ENCODE measurements at regions not wholly inside any gene's neighbourhood (a gene's known extent, or its start where the extent isn't known, plus 50 kb on each side); places are given as distances from the start of the nearest gene placed in this dataset.

- DNase-seq (ENCODE audit: low spot score) = no peak
- no peak for TF ChIP-seq CTCF (IDR thresholded peaks at IDR 0.05; ENCODE audit: extremely low read depth, missing control alignments)
Observed at GRCh38 chr5:133821889-133822288, 146.5 kb downstream of the C5orf15 start.

GRCh38 chr5:133821311-133821741 lies 147.1 kb downstream of the C5orf15 start:
- no peak for TF ChIP-seq CTCF (IDR thresholded peaks at IDR 0.05; ENCODE audit: extremely low read depth, missing control alignments)
- DNase-seq (ENCODE audit: low spot score) = peak; percentile 59

- DNase-seq (ENCODE audit: low spot score) = no peak
- TF ChIP-seq CTCF (IDR thresholded peaks at IDR 0.05; ENCODE audit: extremely low read depth, missing control alignments) = no peak
Observed at GRCh38 chr5:133820507-133820906, 147.9 kb downstream of the C5orf15 start.

- DNase-seq (ENCODE audit: low spot score) = no peak
- TF ChIP-seq CTCF (IDR thresholded peaks at IDR 0.05; ENCODE audit: extremely low read depth, missing control alignments) = no peak
Observed at GRCh38 chr5:133819977-133820471, 148.4 kb downstream of the C5orf15 start.

- TF ChIP-seq CTCF (IDR thresholded peaks at IDR 0.05; ENCODE audit: extremely low read depth, missing control alignments) = no peak
- no peak for DNase-seq (ENCODE audit: low spot score)
Observed at GRCh38 chr5:133818869-133819600, 149.4 kb downstream of the C5orf15 start.

GRCh38 chr5:133818031-133818431 lies 150.4 kb downstream of the C5orf15 start:
- no peak for DNase-seq (ENCODE audit: low spot score)
- no peak for TF ChIP-seq CTCF (IDR thresholded peaks at IDR 0.05; ENCODE audit: extremely low read depth, missing control alignments)

GRCh38 chr5:133817456-133817855 lies 151.0 kb downstream of the C5orf15 start:
- TF ChIP-seq CTCF (IDR thresholded peaks at IDR 0.05; ENCODE audit: extremely low read depth, missing control alignments) = no peak
- DNase-seq (ENCODE audit: low spot score) = no peak

All from GM20000 (cell line).